HFFc6 (cell line): ENCODE measurements at regions not wholly inside any gene's neighbourhood (a gene's known extent, or its start where the extent isn't known, plus 50 kb on each side); places are given as distances from the start of the nearest gene placed in this dataset.
A peak's percentile ranks its signal among the peaks of the same experiment; 100 is the strongest.

ENCODE experiments used
- DNase-seq: peaks from one replicate; pipeline ENCODE4 v3.0.0-alpha.2; 2018
- H3K27ac Mint-ChIP-seq: 2 replicates; pipeline ENCODE4 v1.8.0; 2020; ENCODE audit warnings: mild to moderate bottlenecking, mixed read lengths
- H3K27me3 Mint-ChIP-seq: 2 replicates; pipeline ENCODE4 v1.8.0; 2021; ENCODE audit warnings: mild to moderate bottlenecking, moderate library complexity, mixed read lengths; ENCODE audit not compliant: insufficient read depth
- H3K36me3 Mint-ChIP-seq: 2 replicates; pipeline ENCODE4 v1.8.0; 2021; ENCODE audit warnings: low read depth, mixed read lengths
- H3K4me1 Mint-ChIP-seq: 2 replicates; pipeline ENCODE4 v1.8.0; 2020; ENCODE audit warnings: low read depth, mixed read lengths
- H3K4me3 Mint-ChIP-seq: 2 replicates; pipeline ENCODE4 v1.8.0; 2020; ENCODE audit warnings: mild to moderate bottlenecking, moderate library complexity, mixed read lengths
- H3K9me3 Mint-ChIP-seq: 2 replicates; pipeline ENCODE4 v1.8.0; 2020; ENCODE audit warnings: mild to moderate bottlenecking, mixed read lengths
- CTCF ChIP-seq: fragments of 200-600 bp; sonication (generic); IDR thresholded peaks from 2 replicates; pipeline ENCODE4 v1.5.0; 2021; ENCODE audit warnings: antibody characterized with exemption, mild to moderate bottlenecking

- H3K9me3 Mint-ChIP-seq = no peaks in the 10 kb centered on the region
These were observed 58.2 kb upstream of the GGTA1 start for GRCh38 chr9:121557581-121558447.

GRCh38 chr9:121558473-121558872 lies 58.8 kb upstream of the GGTA1 start:
- TF ChIP-seq CTCF = no peak
- H3K4me1 Mint-ChIP-seq = peaks cover 38% of the 10 kb centered on the region
- H3K27me3 Mint-ChIP-seq = peaks cover 8% of the 10 kb centered on the region
- H3K36me3 Mint-ChIP-seq = no peaks in the 10 kb centered on the region
- H3K27ac Mint-ChIP-seq = peak overlapping the region; percentile 89
- no peaks in the 10 kb centered on the region for H3K9me3 Mint-ChIP-seq
- DNase-seq = no peak
- peak overlapping the region; percentile 72; the same call in 1 of the 2 replicates for H3K4me3 Mint-ChIP-seq

More at GRCh38 chr9:121557581-121558447, 58.2 kb upstream of the GGTA1 start:
- peaks cover 38% of the 10 kb centered on the region for H3K4me1 Mint-ChIP-seq
- peak overlapping the region; percentile 72 for H3K4me3 Mint-ChIP-seq
- no peak for TF ChIP-seq CTCF
- no peaks in the 10 kb centered on the region for H3K36me3 Mint-ChIP-seq
- peak; percentile 86 for DNase-seq
- peaks cover 4% of the 10 kb centered on the region for H3K27me3 Mint-ChIP-seq
- H3K27ac Mint-ChIP-seq = peak overlapping the region; percentile 89

- TF ChIP-seq CTCF = no peak
- H3K4me3 Mint-ChIP-seq = no peak overlapping the region
- peaks cover 38% of the 10 kb centered on the region for H3K4me1 Mint-ChIP-seq
- no peak overlapping the region; the same call in 1 of the 2 replicates for H3K27ac Mint-ChIP-seq
- no peaks in the 10 kb centered on the region for H3K36me3 Mint-ChIP-seq
- no peaks in the 10 kb centered on the region for H3K9me3 Mint-ChIP-seq
- peaks cover 8% of the 10 kb centered on the region for H3K27me3 Mint-ChIP-seq
- DNase-seq = no peak
These were observed 59.5 kb upstream of the GGTA1 start for GRCh38 chr9:121559183-121559582.

DNA sequence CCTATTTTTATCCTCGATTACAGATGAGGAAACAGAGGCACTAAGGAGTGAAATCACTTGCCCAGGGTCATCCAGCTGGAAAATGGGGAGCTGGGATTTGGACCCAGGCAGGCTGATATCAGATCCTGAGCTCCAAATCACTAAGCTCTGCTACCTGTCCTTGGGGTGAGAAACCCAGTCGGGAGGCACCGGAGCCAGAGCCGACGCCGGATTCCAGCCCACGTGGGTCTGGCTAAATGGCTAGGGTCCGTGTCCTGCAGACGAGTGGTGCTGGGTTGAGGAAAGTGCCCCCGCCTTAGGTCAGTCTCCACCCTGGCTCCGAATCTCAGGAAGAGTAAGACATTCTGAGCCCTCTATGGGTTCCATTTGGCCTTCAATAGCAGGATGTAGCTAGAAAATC lies 61.3 kb upstream of the GGTA1 start:
- Mint-ChIP-seq H3K4me3 (no peak overlapping the region), H3K27me3 (peaks cover 8% of the 10 kb centered on the region), H3K36me3 (no peaks in the 10 kb centered on the region), H3K4me1 (peaks cover 46% of the 10 kb centered on the region), H3K27ac (no peak overlapping the region), H3K9me3 (no peaks in the 10 kb centered on the region)
- no peak for DNase-seq
- no peak for TF ChIP-seq CTCF

DNA sequence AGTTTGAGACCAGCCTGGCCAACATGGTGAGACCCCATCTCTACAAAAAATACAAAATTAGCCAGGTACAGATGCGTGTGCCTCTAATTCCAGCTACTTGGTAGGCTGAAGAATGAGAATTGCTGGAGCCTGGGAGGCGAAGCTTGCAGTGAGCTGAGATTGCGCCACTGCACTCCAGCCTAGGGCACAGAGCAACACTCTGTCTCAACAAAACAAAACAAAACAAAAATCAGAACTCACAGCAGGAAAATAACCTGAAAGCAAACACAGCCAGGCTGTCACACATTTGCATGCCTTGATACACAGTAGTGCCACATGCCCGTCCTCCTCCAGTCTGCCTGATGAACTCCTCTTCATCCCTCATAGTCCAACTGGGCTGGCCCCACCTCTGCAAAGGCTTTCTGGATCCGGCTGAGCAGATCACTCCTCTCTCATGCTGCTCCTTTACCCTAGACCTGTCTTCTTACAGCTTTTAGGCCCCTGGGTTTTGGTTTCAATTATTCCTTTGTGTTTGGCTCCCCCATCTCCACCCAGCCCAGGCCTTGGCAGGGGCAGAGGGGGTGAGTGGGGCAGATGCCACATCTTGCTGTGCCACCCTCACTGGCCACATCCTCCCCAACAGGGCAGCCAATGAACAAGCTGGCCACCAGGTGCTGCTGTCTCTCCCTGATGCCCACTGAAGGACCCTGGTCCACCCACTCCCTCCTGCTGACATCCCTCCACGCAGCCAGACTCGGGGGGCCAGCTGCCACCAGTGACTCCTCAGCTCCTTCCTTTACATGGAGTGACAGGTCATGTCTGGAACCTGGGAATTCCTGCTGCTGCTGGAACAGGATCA lies 62.0 kb upstream of the GGTA1 start:
- Mint-ChIP-seq H3K36me3 (no peaks in the 10 kb centered on the region), H3K27ac (no peak overlapping the region), H3K27me3 (peaks cover 12% of the 10 kb centered on the region), H3K9me3 (no peaks in the 10 kb centered on the region), H3K4me3 (no peak overlapping the region), H3K4me1 (peaks cover 46% of the 10 kb centered on the region)
- DNase-seq = no peak
- TF ChIP-seq CTCF = peak; percentile 33
